Epithelial cell of esophagus (primary cell): ENCODE measurements at regions not wholly inside any gene's neighbourhood (a gene's known extent, or its start where the extent isn't known, plus 50 kb on each side); places are given as distances from the start of the nearest gene placed in this dataset.
"Not testable (repeated sequence)": the region's sequence is repeated elsewhere in the genome, so short reads cannot be mapped to it uniquely, and the experiment has no call there.

Experiments used
- DNase-seq: peaks from one replicate; pipeline ENCODE4 v3.0.0; 2010; ENCODE audit warnings: low read depth
- H3K4me3 ChIP-seq: 2 replicates; pipeline ENCODE4 v1.5.1; 2011; ENCODE audit warnings: mild to moderate bottlenecking, low read length, control low read depth
- CTCF ChIP-seq: IDR thresholded peaks from 2 replicates; pipeline ENCODE4 v1.5.1; 2011; ENCODE audit warnings: low read depth, mild to moderate bottlenecking, low read length, control low read depth, inconsistent platforms; ENCODE audit not compliant: insufficient read depth; ENCODE audit errors: missing control alignments

- TF ChIP-seq CTCF, result no peak
- no peak overlapping the region for H3K4me3 ChIP-seq
- no peak for DNase-seq
Measured at GRCh38 chr6:48664826-48665225, 553.8 kb upstream of the PTCHD4 start.

GRCh38 chr6:48658915-48659314 lies 547.9 kb upstream of the PTCHD4 start:
- no peak overlapping the region for H3K4me3 ChIP-seq
- DNase-seq, result peak; percentile 61
- no peak for TF ChIP-seq CTCF

- peak; percentile 48 for DNase-seq
- no peak overlapping the region for H3K4me3 ChIP-seq
- TF ChIP-seq CTCF, result no peak
Measured at GRCh38 chr6:48641544-48641943, 530.5 kb upstream of the PTCHD4 start.

DNA sequence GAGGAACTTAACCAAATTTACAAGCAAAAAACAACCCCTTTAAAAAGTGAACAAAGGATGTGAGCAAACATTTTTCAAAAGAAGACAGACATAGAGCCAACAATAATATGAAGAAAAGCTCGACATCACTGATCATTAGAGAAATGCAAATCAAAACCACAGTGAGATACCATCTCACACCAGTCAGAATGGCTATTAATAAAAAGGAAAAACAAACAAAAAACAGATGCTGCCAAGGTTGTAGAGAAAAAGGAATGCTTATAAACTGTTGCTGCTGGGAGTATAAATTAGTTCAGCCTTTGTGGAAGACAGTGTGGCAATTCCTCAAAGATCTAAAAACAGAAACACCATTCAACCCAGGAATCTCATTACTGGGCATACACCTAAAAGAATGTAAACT lies 527.8 kb upstream of the PTCHD4 start:
- DNase-seq, H3K4me3 ChIP-seq: not testable (repeated sequence)

- H3K4me3 ChIP-seq, result no peak overlapping the region
- DNase-seq, result peak; percentile 78
- no peak for TF ChIP-seq CTCF
Measured at GRCh38 chr6:48630511-48630910, 519.5 kb upstream of the PTCHD4 start.

GRCh38 chr6:48628316-48628715 lies 517.3 kb upstream of the PTCHD4 start:
- H3K4me3 ChIP-seq, result no peak overlapping the region
- no peak for TF ChIP-seq CTCF
- DNase-seq, result no peak

DNA sequence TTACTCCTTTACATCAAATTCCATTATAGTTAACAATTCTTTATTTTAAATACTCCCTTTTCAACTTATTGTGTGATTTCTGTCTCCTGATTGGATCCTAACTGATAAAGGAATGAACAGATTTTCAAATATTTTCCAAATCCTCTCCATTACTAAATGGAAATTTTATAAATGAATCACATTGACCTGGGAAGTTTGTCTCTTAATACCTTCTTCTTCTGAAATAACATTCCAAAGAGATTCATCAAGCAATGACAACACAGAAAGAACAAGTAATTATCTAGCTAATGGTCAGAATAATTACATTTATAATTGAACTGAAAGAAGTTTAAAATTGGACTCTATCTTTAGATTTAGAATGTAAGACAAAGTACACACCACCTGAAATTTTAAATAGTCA lies 515.4 kb upstream of the PTCHD4 start:
- DNase-seq, result peak; percentile 50
- H3K4me3 ChIP-seq, result no peak overlapping the region
- TF ChIP-seq CTCF, result no peak

DNA sequence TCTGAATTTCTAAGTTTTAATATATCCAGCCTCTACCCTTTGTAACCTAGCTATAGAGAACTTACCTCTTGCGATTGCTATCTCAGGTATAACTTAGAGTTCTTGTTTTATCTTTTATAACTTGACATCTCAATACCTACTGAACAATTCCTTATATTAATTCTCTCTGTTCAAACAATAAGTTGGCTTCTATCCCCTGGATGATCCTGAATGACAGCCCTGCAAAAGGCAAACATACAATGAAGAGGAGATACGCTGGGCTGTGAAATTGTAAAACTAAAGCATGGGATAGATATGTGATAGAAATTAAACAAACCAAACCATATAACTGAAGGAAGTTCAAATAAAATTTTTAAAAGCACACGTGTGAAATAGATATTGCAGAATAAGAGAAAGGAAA lies 513.6 kb upstream of the PTCHD4 start:
- H3K4me3 ChIP-seq, result no peak overlapping the region
- no peak for DNase-seq

More for the DNA sequence above, 513.6 kb upstream of the PTCHD4 start:
- TF ChIP-seq CTCF, result no peak
